Stimulated activated effector memory CD8-positive, alpha-beta T cell treated with anti-CD3 and anti-CD28 coated beads, Interleukin-12 subunit alpha, Interleukin-12 subunit beta, amount 100 ng/mL, for 72 hours (primary cell): ENCODE measurements at regions not wholly inside any gene's neighbourhood (a gene's known extent, or its start where the extent isn't known, plus 50 kb on each side); places are given as distances from the start of the nearest gene placed in this dataset.
A peak's percentile ranks its signal among the peaks of the same experiment; 100 is the strongest.
"Not testable (repeated sequence)": the region's sequence is repeated elsewhere in the genome, so short reads cannot be mapped to it uniquely, and the experiment has no call there.

ENCODE experiments used
- ATAC-seq: fragments of 150-1000 bp; cut with Tn5 transposase; 2 replicates; pipeline ENCODE4 v1.10.0; 2021
- DNase-seq, 2 donors: peaks; one replicate each; pipeline ENCODE4 v3.0.0; 2021 to 2022; ENCODE audit warnings: low spot score in 2 of 2
- H3K27ac Mint-ChIP-seq: one replicate; pipeline ENCODE4 v1.8.0; 2022; ENCODE audit warnings: mild to moderate bottlenecking, mixed read lengths
- H3K36me3 Mint-ChIP-seq: one replicate; pipeline ENCODE4 v1.8.0; 2022; ENCODE audit warnings: mild to moderate bottlenecking, mixed read lengths
- H3K4me1 Mint-ChIP-seq: one replicate; pipeline ENCODE4 v1.8.0; 2022; ENCODE audit warnings: mixed read lengths
- H3K4me3 Mint-ChIP-seq: one replicate; pipeline ENCODE4 v1.8.0; 2022; ENCODE audit warnings: mild to moderate bottlenecking, mixed read lengths
- H3K9me3 Mint-ChIP-seq: one replicate; pipeline ENCODE4 v1.8.0; 2022; ENCODE audit warnings: mixed read lengths

DNA sequence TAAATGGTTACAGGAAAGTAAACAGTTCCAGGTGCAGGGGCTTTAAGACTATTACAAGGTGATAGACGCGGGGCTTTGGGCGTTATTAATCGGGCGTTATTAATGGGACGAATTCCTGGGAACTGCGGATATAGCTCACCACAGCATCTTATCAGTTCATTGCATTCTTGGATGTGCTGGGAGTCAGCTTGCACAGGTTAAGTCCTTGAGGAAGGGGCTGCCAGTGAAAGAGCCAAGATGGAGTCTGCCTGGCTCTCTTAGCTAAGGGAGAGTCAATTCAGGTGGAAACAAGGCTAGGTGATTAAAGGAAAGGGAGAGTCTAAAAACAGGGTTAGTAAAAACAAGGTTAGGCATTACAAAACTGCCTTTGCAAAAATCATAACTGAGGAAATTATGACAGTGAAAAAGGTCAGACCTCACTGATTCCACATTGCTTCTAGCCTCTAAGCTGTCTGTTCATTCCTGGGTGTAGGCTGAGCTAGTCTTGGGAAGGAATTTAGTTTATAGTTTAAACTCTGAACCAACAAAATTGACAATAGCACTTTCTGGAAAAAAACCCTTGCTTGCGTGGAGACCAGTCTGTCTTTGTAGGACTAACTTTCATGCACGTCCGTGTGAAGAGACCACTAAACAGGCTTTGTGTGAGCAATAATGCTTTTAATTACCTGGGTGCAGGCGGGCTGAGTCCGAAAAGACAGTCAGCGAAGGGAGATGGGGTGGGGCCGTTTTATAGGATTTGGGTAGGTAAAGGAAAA is 85.1 kb upstream of the MSH6 start:
- not testable (repeated sequence) for H3K9me3 Mint-ChIP-seq, H3K27ac Mint-ChIP-seq, ATAC-seq, H3K36me3 Mint-ChIP-seq, H3K4me3 Mint-ChIP-seq, H3K4me1 Mint-ChIP-seq, DNase-seq

- DNase-seq = no peak
- Mint-ChIP-seq H3K4me1 (no peaks in the 10 kb centered on the region), H3K27ac (no peak overlapping the region), H3K36me3 (no peaks in the 10 kb centered on the region), H3K4me3 (no peak overlapping the region), H3K9me3 (no peaks in the 10 kb centered on the region)
- ATAC-seq = no peak
These were observed 85.8 kb upstream of the MSH6 start for GRCh38 chr2:47697000-47697601.

DNA sequence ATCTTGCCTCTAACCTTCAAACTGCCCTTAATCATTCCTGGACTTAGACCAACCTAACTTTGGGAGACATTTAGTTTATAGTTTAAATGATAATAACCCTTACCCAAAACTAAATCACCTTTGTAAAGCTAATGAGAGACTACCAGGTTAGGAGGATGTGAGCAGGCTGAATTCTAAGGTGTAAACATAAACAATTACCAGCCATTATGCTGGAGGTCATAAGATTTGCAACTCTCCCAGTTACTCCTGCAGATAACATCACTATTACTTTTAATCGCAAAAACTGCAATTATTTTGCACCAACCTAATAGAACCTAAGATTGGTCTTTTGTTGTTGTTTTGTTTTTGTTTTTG is 86.5 kb upstream of the MSH6 start:
- DNase-seq = no peak
- Mint-ChIP-seq H3K27ac (no peak overlapping the region), H3K9me3 (no peaks in the 10 kb centered on the region), H3K36me3 (no peaks in the 10 kb centered on the region), H3K4me3 (no peak overlapping the region), H3K4me1 (no peaks in the 10 kb centered on the region)
- ATAC-seq = no peak

- no peak for DNase-seq
- Mint-ChIP-seq H3K4me1 (no peaks in the 10 kb centered on the region), H3K27ac (no peak overlapping the region), H3K9me3 (no peaks in the 10 kb centered on the region), H3K36me3 (no peaks in the 10 kb centered on the region), H3K4me3 (no peak overlapping the region)
- ATAC-seq = no peak
These were observed 87.0 kb upstream of the MSH6 start for GRCh38 chr2:47695800-47696477.

GRCh38 chr2:47694451-47694850 is 88.5 kb upstream of the MSH6 start:
- not testable (repeated sequence) for H3K36me3 Mint-ChIP-seq, H3K4me3 Mint-ChIP-seq, ATAC-seq, DNase-seq, H3K27ac Mint-ChIP-seq, H3K4me1 Mint-ChIP-seq, H3K9me3 Mint-ChIP-seq

DNA sequence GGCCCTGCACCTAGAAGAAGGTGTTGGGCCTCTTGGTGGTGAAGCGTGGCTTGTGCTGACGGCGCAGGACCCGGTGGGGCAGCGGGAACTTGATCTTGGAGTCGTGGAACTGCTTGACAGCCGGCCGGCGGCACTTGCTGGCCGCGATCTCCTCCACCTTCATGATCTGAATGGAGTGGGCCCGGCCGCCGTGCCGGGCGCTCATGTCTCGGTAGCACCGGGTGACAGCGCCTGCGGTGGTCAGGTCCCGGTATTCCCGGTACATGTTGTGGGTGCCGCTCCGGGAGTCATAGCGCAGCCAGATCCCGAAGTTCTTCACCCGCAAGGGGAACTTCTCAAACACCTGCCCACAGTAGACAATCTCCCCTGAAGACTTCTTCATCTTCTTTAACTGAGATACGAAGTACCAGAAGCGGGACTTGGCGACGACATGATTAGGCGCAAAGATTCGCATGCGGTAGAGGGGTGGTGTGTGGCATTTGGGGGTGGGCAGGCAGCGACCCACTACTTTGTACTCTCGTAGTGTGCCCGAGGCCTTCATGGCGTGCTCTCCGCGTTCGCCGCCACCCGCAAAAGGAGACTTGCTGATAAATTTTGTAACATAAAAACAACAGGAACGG is 92.1 kb upstream of the MSH6 start:
- H3K4me3 Mint-ChIP-seq, ATAC-seq, H3K9me3 Mint-ChIP-seq, H3K27ac Mint-ChIP-seq, DNase-seq, H3K36me3 Mint-ChIP-seq: not testable (repeated sequence)
- H3K4me1 Mint-ChIP-seq = peaks cover 12% of the 10 kb centered on the region

DNA sequence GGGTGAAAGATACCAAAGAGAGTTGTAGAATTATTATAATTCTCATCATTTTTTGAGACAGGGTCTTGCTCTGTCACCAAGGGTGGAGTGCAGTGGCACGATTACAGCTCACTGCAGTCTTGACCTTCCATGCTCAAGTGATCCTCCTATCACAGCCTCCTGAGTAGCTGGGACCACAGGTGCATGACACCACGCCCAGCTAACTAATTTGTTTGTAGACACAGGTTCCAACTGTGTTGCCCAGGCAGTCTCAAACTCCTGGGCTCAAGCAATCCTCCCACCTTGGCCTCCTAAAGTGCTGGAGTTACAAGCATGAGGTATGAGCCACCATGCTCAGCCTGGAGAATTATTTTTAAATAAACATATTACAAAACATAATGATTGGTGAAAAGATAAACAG is 92.8 kb upstream of the MSH6 start:
- Mint-ChIP-seq H3K4me3 (no peak overlapping the region), H3K4me1 (peaks cover 12% of the 10 kb centered on the region), H3K9me3 (no peaks in the 10 kb centered on the region), H3K27ac (no peak overlapping the region), H3K36me3 (no peaks in the 10 kb centered on the region)
- DNase-seq = no peak
- ATAC-seq = no peak

DNA sequence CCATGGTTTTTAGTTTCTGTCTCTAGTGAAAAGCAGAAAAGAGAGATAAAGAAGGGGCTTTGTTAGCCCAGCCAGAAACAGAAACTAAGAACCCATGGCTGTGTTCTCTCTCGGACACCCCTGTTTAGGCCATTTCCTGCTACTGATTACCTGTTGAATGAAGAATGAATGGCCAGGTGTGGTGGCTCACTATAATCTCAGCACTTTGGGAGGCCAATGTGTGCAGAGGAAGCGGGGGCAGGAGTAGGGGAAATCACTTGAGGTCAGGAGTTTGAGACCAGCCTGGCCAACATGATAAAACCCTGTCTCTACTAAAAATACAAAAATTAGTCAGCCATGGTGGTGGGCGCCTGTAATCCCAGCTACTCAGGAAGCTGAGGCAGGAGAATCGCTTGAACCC is 93.8 kb upstream of the MSH6 start:
- not testable (repeated sequence) for H3K9me3 Mint-ChIP-seq, DNase-seq, H3K4me3 Mint-ChIP-seq, H3K27ac Mint-ChIP-seq, H3K36me3 Mint-ChIP-seq
- peaks cover 12% of the 10 kb centered on the region for H3K4me1 Mint-ChIP-seq
- peak; percentile 56 for ATAC-seq

- ATAC-seq (no peak), DNase-seq (no peak)
- H3K4me1 Mint-ChIP-seq = peaks cover 12% of the 10 kb centered on the region
- no peaks in the 10 kb centered on the region for H3K9me3 Mint-ChIP-seq
- H3K27ac Mint-ChIP-seq = no peak overlapping the region
- H3K36me3 Mint-ChIP-seq = no peaks in the 10 kb centered on the region
- H3K4me3 Mint-ChIP-seq = no peak overlapping the region
These were observed 94.4 kb upstream of the MSH6 start for GRCh38 chr2:47688561-47688960.

DNA sequence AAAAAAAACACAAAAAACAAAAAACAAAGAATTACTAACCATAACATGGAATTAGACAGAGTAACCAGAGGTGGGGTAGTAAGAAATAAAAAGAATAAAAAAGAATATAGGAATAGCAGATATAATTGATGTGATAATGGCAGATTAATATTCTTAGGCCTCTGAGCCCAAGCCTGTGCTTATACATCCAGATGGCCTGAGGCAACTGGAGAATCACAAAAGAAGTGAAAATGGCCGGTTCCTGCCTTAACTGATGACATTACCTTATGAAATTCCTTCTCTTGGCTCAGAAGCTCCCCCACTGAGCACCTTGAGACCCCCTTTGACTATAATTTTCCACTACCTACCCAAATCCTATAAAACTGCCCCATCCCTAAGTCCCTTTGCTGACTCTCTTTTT is 95.1 kb upstream of the MSH6 start:
- no peaks in the 10 kb centered on the region for H3K36me3 Mint-ChIP-seq
- no peak overlapping the region for H3K27ac Mint-ChIP-seq

DNA sequence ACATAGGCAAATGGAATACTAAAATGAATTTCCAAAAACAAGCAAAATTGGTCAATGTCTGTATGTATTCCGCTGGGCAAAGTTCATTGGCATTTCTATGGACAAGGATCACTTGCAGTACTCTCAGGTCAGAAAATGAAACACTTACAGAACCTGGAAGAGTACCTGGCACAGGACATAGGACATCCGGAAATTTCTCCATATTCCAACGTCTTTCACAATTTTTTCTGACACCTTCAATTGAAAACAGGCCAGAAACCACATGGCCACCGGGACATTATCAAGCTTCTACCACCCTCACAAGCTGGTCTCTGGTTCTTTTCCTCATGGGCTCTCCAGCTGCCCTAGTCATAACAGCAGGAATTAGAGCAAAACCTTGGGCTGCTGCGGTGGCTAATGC is 96.9 kb upstream of the MSH6 start:
- Mint-ChIP-seq H3K4me3 (no peak overlapping the region), H3K27ac (no peak overlapping the region), H3K9me3 (no peaks in the 10 kb centered on the region), H3K36me3 (no peaks in the 10 kb centered on the region), H3K4me1 (peaks cover 12% of the 10 kb centered on the region)
- ATAC-seq (no peak), DNase-seq (no peak)

More for the DNA sequence above, 95.1 kb upstream of the MSH6 start:
- DNase-seq (no peak), ATAC-seq (no peak)
- Mint-ChIP-seq H3K9me3 (no peaks in the 10 kb centered on the region), H3K4me1 (peaks cover 12% of the 10 kb centered on the region), H3K4me3 (no peak overlapping the region)

GRCh38 chr2:47682216-47682749 is 100.7 kb upstream of the MSH6 start:
- H3K9me3 Mint-ChIP-seq = no peaks in the 10 kb centered on the region
- ATAC-seq (no peak), DNase-seq (no peak)
- H3K27ac Mint-ChIP-seq = no peak overlapping the region
- H3K4me1 Mint-ChIP-seq = no peaks in the 10 kb centered on the region
- no peak overlapping the region for H3K4me3 Mint-ChIP-seq
- H3K36me3 Mint-ChIP-seq = no peaks in the 10 kb centered on the region

DNA sequence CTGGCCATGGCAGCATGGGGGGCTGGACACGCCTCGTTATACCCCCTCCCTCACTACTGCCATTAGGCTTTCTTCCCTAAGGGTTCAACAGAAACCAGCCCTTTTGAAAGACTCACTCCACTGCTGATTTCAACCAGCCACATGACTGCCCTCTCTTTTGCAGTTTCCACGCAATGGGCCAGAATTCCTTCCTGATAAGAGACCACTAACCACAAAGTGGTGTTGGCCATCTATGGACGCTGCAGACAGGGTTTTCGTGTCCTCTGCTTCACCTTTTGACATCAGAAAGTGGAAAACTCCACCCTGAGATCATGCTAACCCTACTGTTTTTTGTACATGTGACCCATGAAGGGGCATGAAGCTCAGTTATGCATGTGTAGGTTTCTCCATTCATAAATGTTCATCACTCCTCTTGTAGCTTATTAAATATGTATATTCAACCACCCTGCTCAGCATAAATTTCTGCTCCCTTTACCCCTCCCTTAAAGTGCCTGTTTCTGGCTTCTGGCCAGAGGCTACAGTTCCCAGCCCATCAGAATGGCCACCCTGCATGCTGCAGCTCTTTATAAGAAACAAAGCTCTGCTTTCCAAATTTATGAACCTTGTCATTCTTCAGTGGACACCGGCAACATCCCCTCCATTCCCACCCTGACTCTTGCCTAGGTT is 105.6 kb upstream of the KCNK12 start:
- no peak overlapping the region for H3K27ac Mint-ChIP-seq
- no peak overlapping the region for H3K4me3 Mint-ChIP-seq
- H3K36me3 Mint-ChIP-seq = no peaks in the 10 kb centered on the region
- no peaks in the 10 kb centered on the region for H3K9me3 Mint-ChIP-seq
- H3K4me1 Mint-ChIP-seq = no peaks in the 10 kb centered on the region
- ATAC-seq (no peak), DNase-seq (no peak)

GRCh38 chr2:47675196-47675825 is 104.5 kb upstream of the KCNK12 start:
- Mint-ChIP-seq H3K4me3 (no peak overlapping the region), H3K36me3 (no peaks in the 10 kb centered on the region), H3K9me3 (no peaks in the 10 kb centered on the region), H3K27ac (no peak overlapping the region), H3K4me1 (no peaks in the 10 kb centered on the region)
- peak; percentile 32 for ATAC-seq
- no peak for DNase-seq

GRCh38 chr2:47666332-47666731 is 95.5 kb upstream of the KCNK12 start:
- no peak for ATAC-seq
- Mint-ChIP-seq H3K4me3 (no peak overlapping the region), H3K36me3 (no peaks in the 10 kb centered on the region), H3K4me1 (no peaks in the 10 kb centered on the region), H3K27ac (no peak overlapping the region), H3K9me3 (no peaks in the 10 kb centered on the region)
- no peak for DNase-seq
